Activated T-helper 1 cell treated with anti-CD3 and anti-CD28 coated beads, Interleukin-12 subunit alpha, Interleukin-12 subunit beta, Interleukin-2, Interleukin-4 antibody, amounts not matched to agents 30 ng/mL and 10 ng/mL and 1 ng/mL, durations not matched to agents 14 hours and 24 hours and 36 hours (primary cell): ENCODE measurements at regions not wholly inside any gene's neighbourhood (a gene's known extent, or its start where the extent isn't known, plus 50 kb on each side); places are given as distances from the start of the nearest gene placed in this dataset.

ENCODE experiments used
- DNase-seq: peaks from one replicate; pipeline ENCODE4 v3.0.0; 2021; ENCODE audit warnings: low spot score
- H3K27ac Mint-ChIP-seq: one replicate; pipeline ENCODE4 v1.8.0; 2021; ENCODE audit warnings: mild to moderate bottlenecking, mixed read lengths
- H3K27me3 Mint-ChIP-seq: one replicate; pipeline ENCODE4 v1.8.0; 2022; ENCODE audit warnings: mild to moderate bottlenecking, moderate library complexity, mixed read lengths; ENCODE audit not compliant: insufficient read depth
- H3K36me3 Mint-ChIP-seq: one replicate; pipeline ENCODE4 v1.8.0; 2021; ENCODE audit warnings: low read depth, mixed read lengths
- H3K4me1 Mint-ChIP-seq: one replicate; pipeline ENCODE4 v1.8.0; 2021; ENCODE audit warnings: low read depth, mixed read lengths
- H3K4me3 Mint-ChIP-seq: one replicate; pipeline ENCODE4 v1.8.0; 2021; ENCODE audit warnings: mild to moderate bottlenecking, moderate library complexity, mixed read lengths
- H3K9me3 Mint-ChIP-seq: one replicate; pipeline ENCODE4 v1.8.0; 2021; ENCODE audit warnings: mixed read lengths
- intact Hi-C: fragments of 100-400 bp; cut with micrococcal nuclease; formaldehyde crosslinking; loops from one replicate; pipeline ENCODE4 v1.15.1; 2024

- H3K9me3 Mint-ChIP-seq: no peaks in the 10 kb centered on the region
- H3K4me1 Mint-ChIP-seq: peaks cover 9% of the 10 kb centered on the region
- no peak overlapping the region for H3K4me3 Mint-ChIP-seq
- no peaks in the 10 kb centered on the region for H3K36me3 Mint-ChIP-seq
- intact Hi-C loops: no loop called here
- H3K27ac Mint-ChIP-seq: no peak overlapping the region
- peaks cover 12% of the 10 kb centered on the region for H3K27me3 Mint-ChIP-seq
- no peak for DNase-seq
These were observed 67.6 kb upstream of the LCLAT1 start for GRCh38 chr2:30379481-30379880.

DNA sequence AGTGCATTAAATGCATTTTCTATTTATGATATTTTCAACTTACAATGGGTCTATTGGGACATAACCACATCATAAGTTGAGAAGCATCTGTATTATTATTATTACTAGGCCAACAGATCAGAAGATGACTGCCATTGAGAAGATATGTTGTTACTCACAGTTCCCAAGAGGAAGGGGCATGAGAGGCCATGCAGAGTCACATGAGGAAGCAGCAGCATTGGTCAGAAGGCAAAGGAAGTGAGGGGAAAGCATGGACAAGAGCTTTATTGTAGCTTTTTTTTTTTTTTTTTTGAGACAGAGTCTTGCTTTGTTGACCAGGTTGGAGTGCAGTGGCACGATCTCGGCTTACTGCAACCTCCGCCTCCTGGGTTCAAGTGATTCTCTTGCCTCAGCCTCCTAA lies 66.2 kb upstream of the LCLAT1 start:
- H3K36me3 Mint-ChIP-seq: no peaks in the 10 kb centered on the region
- DNase-seq: no peak
- H3K27me3 Mint-ChIP-seq: peaks cover 13% of the 10 kb centered on the region
- H3K9me3 Mint-ChIP-seq: no peaks in the 10 kb centered on the region
- H3K4me3 Mint-ChIP-seq: no peak overlapping the region
- H3K4me1 Mint-ChIP-seq: peaks cover 1% of the 10 kb centered on the region
- H3K27ac Mint-ChIP-seq: no peak overlapping the region
- intact Hi-C loops: no loop called here

DNA sequence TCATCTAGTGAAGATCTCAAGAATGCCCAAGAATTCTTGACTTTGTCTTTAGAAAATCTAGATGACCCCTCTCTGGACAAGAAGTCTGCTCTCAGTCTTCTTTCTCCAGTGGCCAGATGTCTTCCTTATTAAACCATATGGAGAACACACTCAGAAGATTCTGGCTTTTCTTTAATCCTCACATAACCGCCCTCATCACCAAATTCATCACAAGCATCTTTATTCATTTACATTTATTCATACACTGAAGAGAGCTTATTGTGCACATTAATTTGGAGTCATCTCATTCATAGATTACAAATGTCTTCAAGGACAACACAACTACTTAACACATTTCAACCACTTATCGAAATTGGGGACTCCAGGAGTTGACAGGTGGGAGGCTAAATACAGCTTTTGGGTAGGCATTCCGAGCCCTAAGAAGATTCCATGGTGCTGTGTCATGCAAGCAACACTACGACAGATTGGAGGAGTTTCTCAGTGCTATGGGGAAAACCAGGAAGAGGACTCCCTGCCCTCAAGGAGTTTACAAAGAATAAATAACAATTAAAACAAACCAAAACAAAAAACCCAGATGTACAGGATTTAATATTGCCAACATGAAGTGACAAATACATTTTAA lies 64.8 kb upstream of the LCLAT1 start:
- H3K4me3 Mint-ChIP-seq: no peak overlapping the region
- no peaks in the 10 kb centered on the region for H3K9me3 Mint-ChIP-seq
- no peaks in the 10 kb centered on the region for H3K36me3 Mint-ChIP-seq
- H3K27me3 Mint-ChIP-seq: peaks cover 13% of the 10 kb centered on the region
- no peak overlapping the region for H3K27ac Mint-ChIP-seq
- DNase-seq: no peak
- no peaks in the 10 kb centered on the region for H3K4me1 Mint-ChIP-seq
- intact Hi-C loops: no loop called here

DNA sequence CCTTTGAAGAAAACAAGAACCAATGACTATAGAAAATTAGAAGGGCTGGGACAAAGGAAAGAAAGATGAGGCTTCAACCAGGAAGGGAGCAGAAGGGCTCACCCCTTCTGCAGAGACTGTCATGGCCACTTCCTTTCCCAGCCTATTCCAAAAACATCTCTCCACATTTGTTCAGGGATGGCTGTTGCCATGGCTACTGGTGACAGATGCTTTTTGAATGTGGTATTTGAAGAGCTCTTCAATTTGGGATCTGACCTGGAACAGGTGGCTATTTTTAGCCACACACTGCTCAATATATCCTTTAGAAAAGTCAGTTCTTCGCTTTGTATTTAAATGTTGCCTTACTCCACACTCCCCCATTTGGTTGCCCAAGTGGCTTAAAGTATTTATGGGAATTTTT lies 64.1 kb upstream of the LCLAT1 start:
- intact Hi-C loops: no loop called here
- Mint-ChIP-seq H3K27me3 (peaks cover 13% of the 10 kb centered on the region), H3K4me3 (no peak overlapping the region), H3K36me3 (no peaks in the 10 kb centered on the region), H3K4me1 (no peaks in the 10 kb centered on the region), H3K9me3 (no peaks in the 10 kb centered on the region), H3K27ac (no peak overlapping the region)
- DNase-seq: no peak

- peaks cover 19% of the 10 kb centered on the region for H3K27me3 Mint-ChIP-seq
- intact Hi-C loops: no loop called here
- H3K4me1 Mint-ChIP-seq: no peaks in the 10 kb centered on the region
- H3K36me3 Mint-ChIP-seq: peaks cover 2% of the 10 kb centered on the region
- H3K4me3 Mint-ChIP-seq: no peak overlapping the region
- no peak for DNase-seq
- no peaks in the 10 kb centered on the region for H3K9me3 Mint-ChIP-seq
- H3K27ac Mint-ChIP-seq: no peak overlapping the region
These were observed 61.7 kb upstream of the LCLAT1 start for GRCh38 chr2:30385327-30385726.

DNA sequence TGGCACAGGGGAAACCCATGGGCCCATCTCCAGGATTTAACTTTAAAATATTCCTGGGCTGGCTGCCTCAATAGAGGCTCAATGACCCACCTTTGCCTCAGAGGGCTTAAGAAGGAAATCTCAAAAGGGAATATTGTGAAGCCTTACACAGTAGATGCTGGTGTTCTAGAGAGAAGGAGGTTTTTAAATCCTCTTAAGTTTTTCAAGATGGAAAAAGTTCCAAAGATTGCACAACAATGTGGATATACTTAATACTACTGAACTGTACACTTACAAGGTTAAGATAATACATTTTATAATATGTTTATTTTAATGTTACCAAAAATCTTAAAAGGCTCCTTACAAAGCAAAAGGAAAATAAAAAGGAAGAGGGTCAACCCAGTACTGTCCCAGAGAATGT lies 54.9 kb upstream of the LCLAT1 start:
- intact Hi-C loops: no loop called here
- DNase-seq: no peak
- no peak overlapping the region for H3K27ac Mint-ChIP-seq

DNA sequence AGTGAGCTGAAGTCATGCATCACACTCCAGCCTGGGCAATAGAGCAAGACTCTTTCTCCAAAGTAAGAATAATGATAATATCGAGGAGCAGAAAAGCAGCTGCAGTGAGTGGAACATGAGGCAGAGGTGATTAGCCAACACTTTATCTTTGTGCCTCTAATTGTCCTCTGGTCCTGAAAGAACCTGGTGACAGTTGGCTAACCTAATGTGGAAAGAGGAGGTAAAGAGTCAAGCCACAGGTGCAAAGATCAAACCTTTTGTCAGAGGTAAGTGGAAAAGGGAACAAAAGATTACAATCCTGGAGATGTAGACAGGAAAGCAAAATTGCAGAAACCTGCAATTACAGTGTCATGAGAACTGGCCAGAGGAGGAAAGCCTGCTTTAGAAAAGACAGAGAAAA lies 53.5 kb upstream of the LCLAT1 start:
- intact Hi-C loops: no loop called here
- H3K4me3 Mint-ChIP-seq: no peak overlapping the region
- H3K27me3 Mint-ChIP-seq: peaks cover 4% of the 10 kb centered on the region
- DNase-seq: no peak
- H3K4me1 Mint-ChIP-seq: no peaks in the 10 kb centered on the region
- H3K36me3 Mint-ChIP-seq: peaks cover 2% of the 10 kb centered on the region
- H3K27ac Mint-ChIP-seq: no peak overlapping the region
- H3K9me3 Mint-ChIP-seq: no peaks in the 10 kb centered on the region

More for the DNA sequence above, 54.9 kb upstream of the LCLAT1 start:
- Mint-ChIP-seq H3K9me3 (no peaks in the 10 kb centered on the region), H3K27me3 (peaks cover 6% of the 10 kb centered on the region), H3K36me3 (peaks cover 2% of the 10 kb centered on the region), H3K4me3 (no peak overlapping the region), H3K4me1 (no peaks in the 10 kb centered on the region)

- DNase-seq: no peak
- no peaks in the 10 kb centered on the region for H3K27me3 Mint-ChIP-seq
- H3K36me3 Mint-ChIP-seq: no peaks in the 10 kb centered on the region
- H3K27ac Mint-ChIP-seq: no peak overlapping the region
- H3K9me3 Mint-ChIP-seq: no peaks in the 10 kb centered on the region
- H3K4me1 Mint-ChIP-seq: no peaks in the 10 kb centered on the region
- H3K4me3 Mint-ChIP-seq: no peak overlapping the region
- intact Hi-C loops: no loop called here
These were observed 53.0 kb upstream of the LCLAT1 start for GRCh38 chr2:30394096-30394495.

DNA sequence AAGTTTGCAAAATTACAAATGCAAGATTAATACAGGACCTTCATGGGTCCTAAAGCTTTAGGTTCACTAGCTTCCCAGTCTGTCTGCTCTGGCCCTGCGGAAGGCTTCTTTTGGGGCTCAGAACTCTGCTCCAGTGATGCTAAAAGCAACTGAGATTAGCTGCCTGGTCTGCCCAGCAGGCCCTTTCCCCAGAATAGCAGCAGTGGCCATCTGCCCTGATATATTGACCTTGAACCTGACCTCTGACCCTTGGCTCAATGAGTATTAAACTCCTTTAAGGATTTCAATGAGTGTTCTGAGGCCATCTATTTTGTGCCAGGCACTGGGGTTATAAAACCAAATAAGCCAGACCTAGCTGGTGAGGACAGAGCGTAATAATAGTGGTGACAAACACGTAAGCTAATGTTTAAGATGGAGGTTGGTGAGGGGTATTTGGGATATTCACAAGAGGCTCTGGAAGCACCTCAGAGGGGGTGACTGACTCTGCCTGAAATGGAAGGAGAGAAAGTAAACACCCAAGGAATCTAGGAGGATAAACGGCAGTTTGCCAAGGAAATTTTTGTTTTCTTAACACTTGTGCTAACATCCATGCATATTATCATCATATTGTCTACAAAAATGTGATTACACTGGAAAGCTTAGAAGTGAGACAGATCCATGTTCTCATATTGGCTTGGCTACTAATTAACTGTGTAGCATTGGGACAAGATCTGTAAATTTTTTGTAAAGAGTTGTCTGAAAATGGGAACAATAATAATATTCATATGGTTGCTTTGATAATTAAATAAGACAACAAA lies 50.4 kb upstream of the LCLAT1 start:
- Mint-ChIP-seq H3K27me3 (no peaks in the 10 kb centered on the region), H3K27ac (no peak overlapping the region), H3K4me3 (no peak overlapping the region), H3K4me1 (no peaks in the 10 kb centered on the region), H3K36me3 (no peaks in the 10 kb centered on the region), H3K9me3 (no peaks in the 10 kb centered on the region)
- DNase-seq: no peak
- intact Hi-C loops: no loop called here
